ENCODE measurements at regions not wholly inside any gene's neighbourhood (a gene's known extent, or its start where the extent isn't known, plus 50 kb on each side); places are given as distances from the start of the nearest gene placed in this dataset.
"Not testable (repeated sequence)": the region's sequence is repeated elsewhere in the genome, so short reads cannot be mapped to it uniquely, and the experiment has no call there.

- DNase-seq (ENCODE audit: low read depth), result no peak
These were observed 488.6 kb upstream of the USP9Y start for GRCh38 chrY:12212394-12212793.

GRCh38 chrY:12215564-12216022 lies 485.4 kb upstream of the USP9Y start:
- DNase-seq (ENCODE audit: low read depth), result no peak

GRCh38 chrY:12230921-12231320 lies 470.1 kb upstream of the USP9Y start:
- no peak for DNase-seq (ENCODE audit: low read depth)

- DNase-seq (ENCODE audit: low read depth), result no peak
These were observed 464.6 kb upstream of the USP9Y start for GRCh38 chrY:12236399-12236798.

- not testable (repeated sequence) for DNase-seq (ENCODE audit: low read depth)
These were observed 460.7 kb upstream of the USP9Y start for GRCh38 chrY:12240326-12240725.

- DNase-seq (ENCODE audit: low read depth), result no peak
These were observed 456.9 kb upstream of the USP9Y start for GRCh38 chrY:12244146-12244545.

GRCh38 chrY:12253756-12254155 lies 447.3 kb upstream of the USP9Y start:
- no peak for DNase-seq (ENCODE audit: low read depth)

- DNase-seq (ENCODE audit: low read depth), result no peak
These were observed 429.9 kb upstream of the USP9Y start for GRCh38 chrY:12271162-12271561.

- no peak for DNase-seq (ENCODE audit: low read depth)
These were observed 415.4 kb upstream of the USP9Y start for GRCh38 chrY:12285608-12286007.

- no peak for DNase-seq (ENCODE audit: low read depth)
These were observed 412.1 kb upstream of the USP9Y start for GRCh38 chrY:12288919-12289318.

GRCh38 chrY:12289415-12289814 lies 411.6 kb upstream of the USP9Y start:
- no peak for DNase-seq (ENCODE audit: low read depth)

GRCh38 chrY:12292542-12292941 lies 408.5 kb upstream of the USP9Y start:
- DNase-seq (ENCODE audit: low read depth), result no peak

GRCh38 chrY:12296460-12296859 lies 404.6 kb upstream of the USP9Y start:
- no peak for DNase-seq (ENCODE audit: low read depth)

- not testable (repeated sequence) for DNase-seq (ENCODE audit: low read depth)
These were observed 401.2 kb upstream of the USP9Y start for GRCh38 chrY:12299796-12300195.

GRCh38 chrY:12303464-12303863 lies 397.6 kb upstream of the USP9Y start:
- no peak for DNase-seq (ENCODE audit: low read depth)

GRCh38 chrY:12305456-12305855 lies 395.6 kb upstream of the USP9Y start:
- DNase-seq (ENCODE audit: low read depth), result no peak

GRCh38 chrY:12309212-12309611 lies 391.8 kb upstream of the USP9Y start:
- DNase-seq (ENCODE audit: low read depth), result no peak

- DNase-seq (ENCODE audit: low read depth), result no peak
These were observed 390.2 kb upstream of the USP9Y start for GRCh38 chrY:12310832-12311231.

- no peak for DNase-seq (ENCODE audit: low read depth)
These were observed 373.3 kb upstream of the USP9Y start for GRCh38 chrY:12327751-12328150.

- DNase-seq (ENCODE audit: low read depth), result not testable (repeated sequence)
These were observed 369.1 kb upstream of the USP9Y start for GRCh38 chrY:12331917-12332316.

GRCh38 chrY:12343211-12343610 lies 357.8 kb upstream of the USP9Y start:
- DNase-seq (ENCODE audit: low read depth), result no peak

GRCh38 chrY:12348181-12348580 lies 352.9 kb upstream of the USP9Y start:
- no peak for DNase-seq (ENCODE audit: low read depth)

- DNase-seq (ENCODE audit: low read depth), result no peak
These were observed 343.8 kb upstream of the USP9Y start for GRCh38 chrY:12357204-12357603.

- no peak for DNase-seq (ENCODE audit: low read depth)
These were observed 343.4 kb upstream of the USP9Y start for GRCh38 chrY:12357655-12358054.

- no peak for DNase-seq (ENCODE audit: low read depth)
These were observed 342.7 kb upstream of the USP9Y start for GRCh38 chrY:12358337-12358736.
